ENCODE measurements at regions not wholly inside any gene's neighbourhood (a gene's known extent, or its start where the extent isn't known, plus 50 kb on each side); places are given as distances from the start of the nearest gene placed in this dataset.

GRCh38 chr10:78870458-78870857 is 198.3 kb upstream of the ZMIZ1 start:
- no peak for TF ChIP-seq POLR2A (IDR thresholded peaks at IDR 0.05)
- TF ChIP-seq CTCF (IDR thresholded peaks at IDR 0.05 in 4 of 5, conservative IDR thresholded peaks at IDR 0.05 in 1 of 5) = no peak

All from gastrocnemius medialis (tissue), 4 donors.